WTC11 (cell line): ENCODE measurements at regions not wholly inside any gene's neighbourhood (a gene's known extent, or its start where the extent isn't known, plus 50 kb on each side); places are given as distances from the start of the nearest gene placed in this dataset.

Experiments
- ATAC-seq: fragments of 200-7000 bp; cut with Tn5 transposase; 2 replicates; pipeline ENCODE4 v1.10.0; 2021; ENCODE audit warnings: mild to moderate bottlenecking, moderate library complexity
- CTCF ChIA-PET: fragments of 300-600 bp; sonication (Branson Sonifier 250); formaldehyde crosslinking; loops from one replicate; lab custom pipeline; 2021; ENCODE audit warnings: antibody characterized with exemption; lab: Charles Lee
- POLR2A ChIA-PET: fragments of 350-600 bp; sonication (Branson Sonifier 250); formaldehyde crosslinking; loops from one replicate; lab custom pipeline; 2021; ENCODE audit warnings: antibody characterized with exemption; lab: Charles Lee
- DNase-seq: peaks from one replicate; pipeline ENCODE4 v3.0.0; 2021; ENCODE audit warnings: low spot score
- H3K27ac Mint-ChIP-seq: 2 replicates; pipeline ENCODE4 v1.8.0; 2021; ENCODE audit warnings: mixed read lengths
- H3K27me3 Mint-ChIP-seq: 2 replicates; pipeline ENCODE4 v1.8.0; 2021; ENCODE audit warnings: low read depth, mild to moderate bottlenecking, moderate library complexity, mixed read lengths
- H3K36me3 Mint-ChIP-seq: 2 replicates; pipeline ENCODE4 v1.8.0; 2021; ENCODE audit warnings: mixed read lengths
- H3K4me1 Mint-ChIP-seq: 2 replicates; pipeline ENCODE4 v1.8.0; 2022; ENCODE audit warnings: mixed read lengths
- H3K4me3 Mint-ChIP-seq: 2 replicates; pipeline ENCODE4 v1.8.0; 2021; ENCODE audit warnings: mild to moderate bottlenecking, moderate library complexity, mixed read lengths
- H3K9me3 Mint-ChIP-seq: 2 replicates; pipeline ENCODE4 v1.8.0; 2021; ENCODE audit warnings: mixed read lengths
- ARID4B ChIP-seq: sonication (generic); formaldehyde crosslinking; IDR thresholded peaks from 2 replicates; pipeline ENCODE4 v1.8.0; 2023; ENCODE audit warnings: missing genetic modification reagents, mild to moderate bottlenecking, borderline replicate concordance
- ATF1 ChIP-seq: sonication (generic); formaldehyde crosslinking; IDR thresholded peaks from 2 replicates; pipeline ENCODE4 v1.8.1; 2023; ENCODE audit warnings: mild to moderate bottlenecking, moderate library complexity, missing genetic modification reagents
- ATF6 ChIP-seq: sonication (generic); formaldehyde crosslinking; IDR thresholded peaks from 2 replicates; pipeline ENCODE4 v1.8.1; 2023; ENCODE audit warnings: mild to moderate bottlenecking, missing genetic modification reagents
- CTCF ChIP-seq: fragments of 200-600 bp; IDR thresholded peaks from 2 replicates; pipeline ENCODE4 v1.8.0; 2022; ENCODE audit warnings: antibody characterized with exemption
- EMX1 ChIP-seq: fragments of 250-450 bp; sonication (Bioruptor Pico); IDR thresholded peaks from 2 replicates; pipeline ENCODE4 v1.8.0; 2021; ENCODE audit warnings: mild to moderate bottlenecking
- ETV6 ChIP-seq: sonication (generic); formaldehyde crosslinking; IDR thresholded peaks from 2 replicates; pipeline ENCODE4 v1.8.1; 2022; ENCODE audit warnings: mild to moderate bottlenecking, missing genetic modification reagents
- FOXP1 ChIP-seq: sonication (generic); formaldehyde crosslinking; IDR thresholded peaks from 2 replicates; pipeline ENCODE4 v1.8.0; 2022; ENCODE audit warnings: missing genetic modification reagents, mild to moderate bottlenecking, moderate library complexity, borderline replicate concordance
- GTF2I ChIP-seq: fragments of 250-450 bp; sonication (Bioruptor Pico); conservative IDR thresholded peaks from 2 replicates; pipeline ENCODE4 v1.4.0; 2021; ENCODE audit warnings: mild to moderate bottlenecking
- NR1H2 ChIP-seq: sonication (generic); formaldehyde crosslinking; IDR thresholded peaks from 2 replicates; pipeline ENCODE4 v1.9.0; 2021; ENCODE audit warnings: mild to moderate bottlenecking, moderate library complexity, missing genetic modification reagents
- NR2C2 ChIP-seq: sonication (generic); formaldehyde crosslinking; IDR thresholded peaks from 2 replicates; pipeline ENCODE4 v1.8.0; 2022; ENCODE audit warnings: mild to moderate bottlenecking, missing genetic modification reagents
- TP53 ChIP-seq: sonication (generic); formaldehyde crosslinking; IDR thresholded peaks from 2 replicates; pipeline ENCODE4 v1.8.1; 2023; ENCODE audit warnings: mild to moderate bottlenecking, missing genetic modification reagents
- ZNF219 ChIP-seq: sonication (generic); formaldehyde crosslinking; IDR thresholded peaks from 2 replicates; pipeline ENCODE4 v1.8.0; 2023; ENCODE audit warnings: missing genetic modification reagents, mild to moderate bottlenecking, borderline replicate concordance
- ZNF263 ChIP-seq: sonication (generic); formaldehyde crosslinking; IDR thresholded peaks from 2 replicates; pipeline ENCODE4 v1.8.1; 2022; ENCODE audit warnings: low read depth, mild to moderate bottlenecking, moderate library complexity, missing genetic modification reagents
- ZNF532 ChIP-seq: fragments of 250-450 bp; sonication (Bioruptor Pico); IDR thresholded peaks from 2 replicates; pipeline ENCODE4 v1.9.0; 2021; ENCODE audit warnings: mild to moderate bottlenecking, borderline replicate concordance
- TF ChIP-seq, protein P1 (sequence below): fragments of 250-450 bp; sonication (Bioruptor Pico); IDR thresholded peaks from 2 replicates; pipeline ENCODE4 v2.1.2; 2022; ENCODE audit warnings: mild to moderate bottlenecking, moderate library complexity
- TF ChIP-seq, protein P2 (sequence below): sonication (generic); formaldehyde crosslinking; IDR thresholded peaks from 2 replicates; pipeline ENCODE4 v1.8.1; 2022; ENCODE audit warnings: low read depth, mild to moderate bottlenecking, moderate library complexity, missing genetic modification reagents, borderline replicate concordance

GRCh38 chr15:91549581-91549980 is 303.9 kb upstream of the SLCO3A1 start:
- no peaks in the 10 kb centered on the region for H3K27me3 Mint-ChIP-seq
- no peak overlapping the region for H3K27ac Mint-ChIP-seq
- CTCF ChIA-PET = no interaction called here

GRCh38 chr15:91552555-91552954 is 301.0 kb upstream of the SLCO3A1 start:
- Mint-ChIP-seq H3K27ac (no peak overlapping the region), H3K9me3 (peaks cover 3% of the 10 kb centered on the region; the same call in 1 of the 2 replicates), H3K36me3 (no peaks in the 10 kb centered on the region), H3K27me3 (no peaks in the 10 kb centered on the region), H3K4me1 (peaks cover 15% of the 10 kb centered on the region), H3K4me3 (no peak overlapping the region)
- POLR2A ChIA-PET = no interaction called here
- CTCF ChIA-PET = no interaction called here
- ATAC-seq (no peak), DNase-seq (no peak)
- no peak for TF ChIP-seq FOXP1
- TF ChIP-seq CTCF = no peak
- TF ChIP-seq ARID4B (CRISPR knock-in tag) = no peak
- no peak for TF ChIP-seq ATF1
- TF ChIP-seq ATF6 (CRISPR knock-in tag) = no peak
- TF ChIP-seq, protein P1, sequence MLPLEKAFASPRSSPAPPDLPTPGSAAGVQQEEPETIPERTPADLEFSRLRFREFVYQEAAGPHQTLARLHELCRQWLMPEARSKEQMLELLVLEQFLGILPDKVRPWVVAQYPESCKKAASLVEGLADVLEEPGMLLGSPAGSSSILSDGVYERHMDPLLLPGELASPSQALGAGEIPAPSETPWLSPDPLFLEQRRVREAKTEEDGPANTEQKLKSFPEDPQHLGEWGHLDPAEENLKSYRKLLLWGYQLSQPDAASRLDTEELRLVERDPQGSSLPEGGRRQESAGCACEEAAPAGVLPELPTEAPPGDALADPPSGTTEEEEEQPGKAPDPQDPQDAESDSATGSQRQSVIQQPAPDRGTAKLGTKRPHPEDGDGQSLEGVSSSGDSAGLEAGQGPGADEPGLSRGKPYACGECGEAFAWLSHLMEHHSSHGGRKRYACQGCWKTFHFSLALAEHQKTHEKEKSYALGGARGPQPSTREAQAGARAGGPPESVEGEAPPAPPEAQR (CRISPR knock-in tag) = no peak
- no peak for TF ChIP-seq NR1H2 (CRISPR knock-in tag)
- no peak for TF ChIP-seq GTF2I (CRISPR knock-in tag)
- no peak for TF ChIP-seq TP53 (CRISPR knock-in tag)
- TF ChIP-seq ZNF219 = no peak
- no peak for TF ChIP-seq ZNF263 (CRISPR knock-in tag)
- no peak for TF ChIP-seq EMX1 (CRISPR knock-in tag)

More at GRCh38 chr15:91549581-91549980, 303.9 kb upstream of the SLCO3A1 start:
- POLR2A ChIA-PET = no interaction called here
- TF ChIP-seq ETV6 (CRISPR knock-in tag) = no peak
- TF ChIP-seq ZNF532 (CRISPR knock-in tag) = no peak
- no peak for TF ChIP-seq NR2C2 (CRISPR knock-in tag)
- TF ChIP-seq, protein P2, sequence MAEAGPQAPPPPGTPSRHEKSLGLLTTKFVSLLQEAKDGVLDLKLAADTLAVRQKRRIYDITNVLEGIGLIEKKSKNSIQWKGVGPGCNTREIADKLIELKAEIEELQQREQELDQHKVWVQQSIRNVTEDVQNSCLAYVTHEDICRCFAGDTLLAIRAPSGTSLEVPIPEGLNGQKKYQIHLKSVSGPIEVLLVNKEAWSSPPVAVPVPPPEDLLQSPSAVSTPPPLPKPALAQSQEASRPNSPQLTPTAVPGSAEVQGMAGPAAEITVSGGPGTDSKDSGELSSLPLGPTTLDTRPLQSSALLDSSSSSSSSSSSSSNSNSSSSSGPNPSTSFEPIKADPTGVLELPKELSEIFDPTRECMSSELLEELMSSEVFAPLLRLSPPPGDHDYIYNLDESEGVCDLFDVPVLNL (CRISPR knock-in tag) = no peak
- Mint-ChIP-seq H3K4me1 (peaks cover 14% of the 10 kb centered on the region), H3K36me3 (no peaks in the 10 kb centered on the region), H3K9me3 (peaks cover 10% of the 10 kb centered on the region; the same call in 1 of the 2 replicates), H3K4me3 (no peak overlapping the region)
- DNase-seq (no peak), ATAC-seq (no peak)
